ENCODE measurements at regions not wholly inside any gene's neighbourhood (a gene's known extent, or its start where the extent isn't known, plus 50 kb on each side); places are given as distances from the start of the nearest gene placed in this dataset.
"Not testable (repeated sequence)": the region's sequence is repeated elsewhere in the genome, so short reads cannot be mapped to it uniquely, and the experiment has no call there.

DNA sequence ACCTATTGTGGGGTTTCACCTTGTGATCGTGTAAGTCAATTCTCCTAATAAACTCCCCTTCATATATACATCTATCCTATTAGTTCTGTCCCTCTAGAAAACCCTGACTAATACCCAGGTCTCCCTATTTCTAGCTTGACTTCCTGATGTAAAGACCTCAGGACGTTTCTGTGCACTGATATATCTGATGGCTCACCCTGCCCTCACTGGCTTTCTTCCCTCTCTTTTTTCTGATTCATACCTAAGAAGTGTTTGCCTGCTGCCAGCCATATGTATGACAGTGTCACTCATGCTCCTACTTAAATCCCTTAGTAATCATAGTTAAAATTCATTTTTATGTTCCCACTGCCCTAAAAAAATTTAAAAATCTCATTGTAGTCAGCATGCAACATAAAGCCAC is 124.8 kb upstream of the CCNG1 start:
- Mint-ChIP-seq H3K27me3 (no peaks in the 10 kb centered on the region), H3K27ac (no peak overlapping the region), H3K4me3 (peak overlapping the region in 1 of 4 donors; percentile 23), H3K9me3 (peaks cover 3 to 11% (median 10%) of the 10 kb centered on the region in 3 donors), H3K4me1 (no peaks in the 10 kb centered on the region), H3K36me3 (no peaks in the 10 kb centered on the region)

DNA sequence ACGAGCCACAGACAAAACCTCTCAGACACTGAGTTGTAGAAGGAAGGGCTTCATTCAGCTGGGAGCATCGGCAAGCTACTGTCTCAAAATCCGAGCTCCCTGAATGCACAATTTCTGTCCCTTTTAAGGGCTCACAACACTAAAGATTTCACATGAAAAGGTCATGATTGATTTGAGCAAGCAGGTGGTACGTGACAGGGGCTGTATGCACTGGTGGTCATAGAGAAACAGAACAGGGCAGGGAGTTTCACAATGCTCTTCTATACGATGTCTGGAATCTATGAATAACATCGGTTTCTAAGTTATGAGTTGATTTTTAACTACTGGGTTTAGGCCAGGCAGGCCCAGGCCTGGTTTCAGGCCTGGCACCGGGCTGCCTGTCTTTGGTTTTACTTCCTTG is 124.3 kb upstream of the CCNG1 start:
- not testable (repeated sequence) for H3K27ac Mint-ChIP-seq, H3K36me3 Mint-ChIP-seq, H3K27me3 Mint-ChIP-seq, H3K4me1 Mint-ChIP-seq
- Mint-ChIP-seq H3K4me3 (peak overlapping the region in 1 of 4 donors; percentile 23), H3K9me3 (peaks cover 3 to 11% (median 10%) of the 10 kb centered on the region in 3 donors)

- H3K4me3 Mint-ChIP-seq: not testable (repeated sequence)
These were observed 121.0 kb upstream of the CCNG1 start for GRCh38 chr5:163316374-163316773.

GRCh38 chr5:163318707-163319106 is 118.7 kb upstream of the CCNG1 start:
- H3K9me3 Mint-ChIP-seq: no peaks in the 10 kb centered on the region
- no peaks in the 10 kb centered on the region for H3K27me3 Mint-ChIP-seq
- no peaks in the 10 kb centered on the region for H3K4me1 Mint-ChIP-seq
- H3K36me3 Mint-ChIP-seq: peaks cover 2% of the 10 kb centered on the region
- no peak overlapping the region for H3K4me3 Mint-ChIP-seq
- no peak overlapping the region for H3K27ac Mint-ChIP-seq

More at GRCh38 chr5:163316374-163316773, 121.0 kb upstream of the CCNG1 start:
- H3K4me1 Mint-ChIP-seq, H3K27me3 Mint-ChIP-seq, H3K27ac Mint-ChIP-seq, H3K36me3 Mint-ChIP-seq: not testable (repeated sequence)
- H3K9me3 Mint-ChIP-seq: peaks cover 3 to 11% (median 10%) of the 10 kb centered on the region in 3 donors

DNA sequence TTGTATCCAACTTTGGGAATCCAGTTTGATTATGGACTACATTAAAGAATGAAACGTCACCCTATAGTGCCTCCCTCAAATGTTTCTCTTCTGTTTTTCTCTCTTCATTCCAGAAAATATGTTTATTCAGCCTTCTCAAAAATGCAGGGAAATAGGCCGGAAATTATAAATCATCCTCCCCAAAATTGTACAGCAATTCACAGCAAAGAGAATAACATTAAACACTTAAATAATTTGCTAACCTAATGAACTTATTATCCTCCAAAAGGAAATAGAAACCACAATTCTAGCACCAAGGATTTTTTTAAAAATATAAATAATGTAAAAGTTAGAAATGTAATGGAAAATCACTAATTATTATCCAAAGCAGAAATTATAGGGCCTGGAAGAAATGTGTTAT is 115.9 kb upstream of the CCNG1 start:
- no peaks in the 10 kb centered on the region for H3K4me1 Mint-ChIP-seq
- H3K27ac Mint-ChIP-seq: no peak overlapping the region
- H3K4me3 Mint-ChIP-seq: no peak overlapping the region
- H3K27me3 Mint-ChIP-seq: peaks cover 5% of the 10 kb centered on the region
- H3K9me3 Mint-ChIP-seq: no peaks in the 10 kb centered on the region
- peaks cover 2% of the 10 kb centered on the region for H3K36me3 Mint-ChIP-seq

DNA sequence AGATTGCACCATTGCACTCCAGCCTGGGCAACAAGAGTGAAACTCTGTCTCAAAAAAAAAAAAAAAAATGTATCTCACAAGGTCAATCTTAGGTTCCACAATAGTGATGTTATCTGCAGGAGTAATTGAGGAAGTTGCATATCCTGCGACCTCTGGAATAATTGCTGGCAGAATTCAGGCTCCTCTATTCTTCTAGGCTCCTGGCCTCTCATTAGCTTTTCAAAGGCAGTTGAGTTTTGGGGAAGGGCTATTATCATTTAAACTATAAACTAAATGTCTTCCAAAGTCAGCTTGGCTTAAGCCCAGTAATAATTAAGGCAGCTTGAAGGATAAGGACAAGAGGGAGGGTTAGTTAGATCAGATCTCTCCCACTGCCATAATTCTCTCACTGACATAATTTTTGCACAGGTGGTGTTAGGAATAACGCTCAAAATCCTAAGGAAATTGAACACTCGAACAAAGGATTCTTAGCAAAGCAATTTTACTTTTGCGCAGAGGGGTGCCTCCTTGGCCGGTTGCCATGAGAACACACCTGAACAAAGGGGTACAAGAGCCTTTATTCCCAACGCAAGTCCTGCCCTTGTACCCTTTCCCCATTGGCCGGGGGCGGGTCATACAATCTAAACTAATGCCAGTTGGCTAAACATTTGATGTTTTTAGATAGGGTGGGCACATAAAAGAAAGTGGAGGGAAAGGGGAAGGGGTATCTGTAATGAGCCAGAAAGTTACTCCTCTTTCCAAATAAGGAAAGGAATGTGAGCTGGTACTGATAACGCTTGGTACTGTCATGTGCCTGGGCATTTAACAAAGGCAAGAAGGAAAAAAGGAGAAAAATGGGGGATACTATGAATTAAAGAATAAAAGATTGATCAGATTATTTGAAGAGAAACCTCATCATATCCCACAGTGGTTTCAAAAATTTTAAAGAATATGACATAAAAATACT is 106.4 kb upstream of the CCNG1 start:
- H3K36me3 Mint-ChIP-seq: no peaks in the 10 kb centered on the region
- no peak overlapping the region for H3K4me3 Mint-ChIP-seq
- H3K27ac Mint-ChIP-seq: no peak overlapping the region
- peaks cover 4% of the 10 kb centered on the region for H3K27me3 Mint-ChIP-seq
- H3K9me3 Mint-ChIP-seq: peaks cover 0 to 4% (median 0%) of the 10 kb centered on the region in 3 donors
- H3K4me1 Mint-ChIP-seq: no peaks in the 10 kb centered on the region

DNA sequence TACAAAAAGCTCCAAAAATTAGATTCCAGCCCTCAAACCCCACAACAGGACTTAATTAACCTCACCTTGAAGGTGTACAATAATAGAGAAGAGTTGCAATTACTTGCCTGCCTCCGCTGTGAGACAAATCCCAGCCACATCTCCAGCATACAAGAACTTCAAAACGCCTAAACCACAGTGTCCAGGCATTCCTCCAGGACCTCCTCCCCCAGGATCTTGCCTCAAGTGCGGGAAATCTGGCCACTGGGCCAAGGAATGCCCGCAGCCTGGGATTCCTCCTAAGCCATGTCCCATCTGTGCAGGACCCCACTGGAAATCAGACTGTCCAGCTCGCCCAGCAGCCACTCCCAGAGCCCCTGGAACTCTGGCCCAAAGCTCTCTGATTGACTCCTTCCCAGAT is 101.3 kb upstream of the CCNG1 start:
- H3K9me3 Mint-ChIP-seq, H3K4me3 Mint-ChIP-seq, H3K4me1 Mint-ChIP-seq, H3K27me3 Mint-ChIP-seq, H3K36me3 Mint-ChIP-seq, H3K27ac Mint-ChIP-seq: not testable (repeated sequence)

DNA sequence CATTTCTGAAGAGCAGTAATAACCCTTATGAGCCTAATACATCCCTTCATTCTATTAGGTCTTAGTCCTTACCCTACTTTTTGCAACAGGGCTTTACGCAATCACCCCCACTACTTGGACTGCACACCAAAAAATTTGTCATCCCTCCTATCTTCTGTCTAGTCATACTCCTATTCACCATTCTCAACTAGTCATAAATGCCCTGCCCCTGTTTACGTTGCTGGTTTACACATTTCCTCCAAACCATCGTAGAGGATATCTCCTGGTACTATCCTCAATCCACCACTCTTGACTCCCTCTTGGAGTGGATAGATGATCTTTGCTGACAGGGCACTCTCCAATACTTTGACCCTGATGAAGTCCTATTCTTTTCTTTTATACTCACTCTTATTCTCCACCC is 98.2 kb upstream of the CCNG1 start:
- Mint-ChIP-seq H3K27me3 (peaks cover 3% of the 10 kb centered on the region), H3K4me3 (no peak overlapping the region), H3K9me3 (peaks cover 0 to 4% (median 0%) of the 10 kb centered on the region in 3 donors), H3K27ac (no peak overlapping the region), H3K36me3 (no peaks in the 10 kb centered on the region), H3K4me1 (no peaks in the 10 kb centered on the region)

GRCh38 chr5:163340378-163340777 is 97.0 kb upstream of the CCNG1 start:
- H3K9me3 Mint-ChIP-seq, H3K4me1 Mint-ChIP-seq, H3K4me3 Mint-ChIP-seq, H3K27ac Mint-ChIP-seq, H3K27me3 Mint-ChIP-seq, H3K36me3 Mint-ChIP-seq: not testable (repeated sequence)

GRCh38 chr5:163342306-163342705 is 95.1 kb upstream of the CCNG1 start:
- H3K36me3 Mint-ChIP-seq: no peaks in the 10 kb centered on the region
- H3K4me3 Mint-ChIP-seq: no peak overlapping the region
- no peak overlapping the region for H3K27ac Mint-ChIP-seq
- H3K27me3 Mint-ChIP-seq: peaks cover 9% of the 10 kb centered on the region
- H3K9me3 Mint-ChIP-seq: no peaks in the 10 kb centered on the region
- H3K4me1 Mint-ChIP-seq: no peaks in the 10 kb centered on the region

GRCh38 chr5:163345216-163345615 is 92.2 kb upstream of the CCNG1 start:
- Mint-ChIP-seq H3K36me3 (peaks cover 3% of the 10 kb centered on the region), H3K4me1 (no peaks in the 10 kb centered on the region), H3K9me3 (no peaks in the 10 kb centered on the region), H3K4me3 (no peak overlapping the region), H3K27me3 (peaks cover 10% of the 10 kb centered on the region), H3K27ac (no peak overlapping the region)

- Mint-ChIP-seq H3K36me3 (peaks cover 3% of the 10 kb centered on the region), H3K4me3 (no peak overlapping the region), H3K9me3 (no peaks in the 10 kb centered on the region), H3K27me3 (peaks cover 7% of the 10 kb centered on the region), H3K27ac (no peak overlapping the region), H3K4me1 (no peaks in the 10 kb centered on the region)
These were observed 89.7 kb upstream of the CCNG1 start for GRCh38 chr5:163347671-163348070.

DNA sequence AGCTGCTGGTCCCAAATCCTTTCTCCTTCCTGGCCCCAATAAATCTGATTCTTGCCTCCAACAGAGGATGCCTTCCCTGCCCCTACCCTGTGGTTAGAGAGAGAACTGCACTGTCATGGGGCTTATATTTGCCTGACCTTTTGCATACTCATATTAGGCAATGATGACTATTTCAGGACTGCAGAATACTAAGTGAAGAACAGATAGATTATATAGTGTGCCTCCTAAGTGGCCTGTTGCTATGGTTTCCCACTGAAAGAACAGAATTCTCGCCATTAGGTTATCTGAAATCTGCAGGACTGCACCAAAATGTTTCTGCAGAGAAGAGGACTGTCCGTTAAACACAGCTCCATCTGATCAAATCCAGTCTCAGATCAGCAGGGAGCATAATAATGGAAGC is 87.3 kb upstream of the CCNG1 start:
- H3K4me1 Mint-ChIP-seq: peaks cover 6 to 13% (median 10%) of the 10 kb centered on the region in 3 donors
- no peak overlapping the region for H3K27ac Mint-ChIP-seq
- peaks cover 7% of the 10 kb centered on the region for H3K27me3 Mint-ChIP-seq
- H3K36me3 Mint-ChIP-seq: peaks cover 3% of the 10 kb centered on the region
- peak overlapping the region in 1 of 4 donors; percentile 41 for H3K4me3 Mint-ChIP-seq
- no peaks in the 10 kb centered on the region for H3K9me3 Mint-ChIP-seq

DNA sequence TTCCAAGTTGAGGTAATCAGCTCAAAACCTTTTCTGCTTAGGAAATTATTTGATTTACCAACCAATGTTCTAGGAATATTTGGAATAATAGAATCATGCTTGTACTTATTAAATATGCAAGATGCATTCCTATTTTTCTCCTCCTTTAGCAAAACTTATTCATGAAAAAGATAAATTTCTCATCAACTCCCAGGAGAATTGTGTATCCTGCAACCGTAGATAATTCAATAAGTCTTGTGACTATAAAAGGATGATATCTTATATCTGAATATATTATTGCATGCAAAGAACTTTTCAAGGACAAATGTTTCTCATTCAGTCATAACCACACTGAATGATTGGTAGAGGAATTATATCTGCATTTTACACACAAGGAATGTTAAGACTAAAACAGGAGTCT is 84.9 kb upstream of the CCNG1 start:
- H3K9me3 Mint-ChIP-seq: no peaks in the 10 kb centered on the region
- peaks cover 6 to 14% (median 12%) of the 10 kb centered on the region in 3 donors for H3K4me1 Mint-ChIP-seq
- no peak overlapping the region for H3K4me3 Mint-ChIP-seq
- H3K27ac Mint-ChIP-seq: no peak overlapping the region
- H3K27me3 Mint-ChIP-seq: peaks cover 2% of the 10 kb centered on the region
- peaks cover 5% of the 10 kb centered on the region for H3K36me3 Mint-ChIP-seq

DNA sequence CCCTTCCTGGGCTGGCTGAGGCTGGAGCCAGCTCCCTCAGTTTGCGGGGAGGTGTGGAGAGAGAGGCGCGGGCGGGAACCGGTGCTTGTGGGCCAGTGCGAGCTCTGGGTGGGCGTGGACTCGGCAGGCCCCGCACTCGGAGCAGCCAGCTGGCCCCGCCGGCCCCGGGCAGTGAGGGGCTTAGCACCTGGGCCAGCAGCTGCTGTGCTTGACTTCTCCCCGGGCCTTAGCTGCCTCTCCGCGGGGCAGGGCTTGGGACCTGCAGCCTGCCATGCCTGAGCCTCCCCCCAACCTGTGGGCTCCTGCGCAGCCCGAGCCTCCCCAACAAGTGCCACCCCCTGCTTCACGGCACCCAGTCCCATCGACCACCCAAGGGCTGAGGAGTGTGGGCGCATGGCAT is 81.6 kb upstream of the CCNG1 start:
- H3K27me3 Mint-ChIP-seq, H3K27ac Mint-ChIP-seq, H3K9me3 Mint-ChIP-seq, H3K4me3 Mint-ChIP-seq, H3K36me3 Mint-ChIP-seq: not testable (repeated sequence)
- H3K4me1 Mint-ChIP-seq: peaks cover 6 to 14% (median 12%) of the 10 kb centered on the region in 3 donors

GRCh38 chr5:163357636-163358035 is 79.8 kb upstream of the CCNG1 start:
- Mint-ChIP-seq H3K36me3 (peaks cover 1% of the 10 kb centered on the region), H3K27ac (no peak overlapping the region), H3K4me3 (no peak overlapping the region), H3K27me3 (peaks cover 1% of the 10 kb centered on the region), H3K4me1 (peaks cover 6 to 14% (median 12%) of the 10 kb centered on the region in 3 donors), H3K9me3 (no peaks in the 10 kb centered on the region)

Data from IgD-negative memory B cell (primary cell).